ENCODE measurements at regions not wholly inside any gene's neighbourhood (a gene's known extent, or its start where the extent isn't known, plus 50 kb on each side); places are given as distances from the start of the nearest gene placed in this dataset.

DNA sequence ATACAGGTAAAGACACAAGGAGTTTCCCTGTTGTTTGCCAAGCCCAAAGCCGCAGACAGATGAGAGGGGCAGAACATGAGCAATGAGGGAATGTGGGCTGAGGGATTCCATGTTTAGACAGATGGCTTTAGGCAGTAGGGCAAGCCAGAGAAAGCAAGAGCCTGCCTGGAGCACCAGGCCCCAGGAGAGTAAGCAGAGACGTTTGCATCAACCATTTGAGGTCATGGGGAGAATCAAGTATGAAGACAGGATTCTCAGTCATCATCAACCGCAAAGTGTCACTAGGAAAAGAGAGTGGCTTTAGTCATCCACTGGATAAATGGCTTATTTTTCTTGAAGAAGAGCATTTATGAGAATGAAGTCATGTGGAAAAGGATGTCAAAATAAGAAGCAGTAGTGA, 184.7 kb downstream of the COG6 start:
- ATAC-seq (no peak), DNase-seq (no peak), FAIRE-seq (no peak)
- WGBS, 2 donors = 75 to 82% methylated on average over 3 of the region's 3 CpGs
- intact Hi-C loops (cut with DNase I) = no loop called here
- Histone ChIP-seq H3K36me3 (no peaks in the 10 kb centered on the region), H3K27me3 (no peaks in the 10 kb centered on the region), H3K4me1 (no peaks in the 10 kb centered on the region), H3K9me3 (no peaks in the 10 kb centered on the region), H3K4me3 (no peak overlapping the region), H3K27ac (no peak overlapping the region)
- TF ChIP-seq, protein P1, sequence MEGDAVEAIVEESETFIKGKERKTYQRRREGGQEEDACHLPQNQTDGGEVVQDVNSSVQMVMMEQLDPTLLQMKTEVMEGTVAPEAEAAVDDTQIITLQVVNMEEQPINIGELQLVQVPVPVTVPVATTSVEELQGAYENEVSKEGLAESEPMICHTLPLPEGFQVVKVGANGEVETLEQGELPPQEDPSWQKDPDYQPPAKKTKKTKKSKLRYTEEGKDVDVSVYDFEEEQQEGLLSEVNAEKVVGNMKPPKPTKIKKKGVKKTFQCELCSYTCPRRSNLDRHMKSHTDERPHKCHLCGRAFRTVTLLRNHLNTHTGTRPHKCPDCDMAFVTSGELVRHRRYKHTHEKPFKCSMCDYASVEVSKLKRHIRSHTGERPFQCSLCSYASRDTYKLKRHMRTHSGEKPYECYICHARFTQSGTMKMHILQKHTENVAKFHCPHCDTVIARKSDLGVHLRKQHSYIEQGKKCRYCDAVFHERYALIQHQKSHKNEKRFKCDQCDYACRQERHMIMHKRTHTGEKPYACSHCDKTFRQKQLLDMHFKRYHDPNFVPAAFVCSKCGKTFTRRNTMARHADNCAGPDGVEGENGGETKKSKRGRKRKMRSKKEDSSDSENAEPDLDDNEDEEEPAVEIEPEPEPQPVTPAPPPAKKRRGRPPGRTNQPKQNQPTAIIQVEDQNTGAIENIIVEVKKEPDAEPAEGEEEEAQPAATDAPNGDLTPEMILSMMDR (IDR thresholded peaks at IDR 0.05) = no peak

DNA sequence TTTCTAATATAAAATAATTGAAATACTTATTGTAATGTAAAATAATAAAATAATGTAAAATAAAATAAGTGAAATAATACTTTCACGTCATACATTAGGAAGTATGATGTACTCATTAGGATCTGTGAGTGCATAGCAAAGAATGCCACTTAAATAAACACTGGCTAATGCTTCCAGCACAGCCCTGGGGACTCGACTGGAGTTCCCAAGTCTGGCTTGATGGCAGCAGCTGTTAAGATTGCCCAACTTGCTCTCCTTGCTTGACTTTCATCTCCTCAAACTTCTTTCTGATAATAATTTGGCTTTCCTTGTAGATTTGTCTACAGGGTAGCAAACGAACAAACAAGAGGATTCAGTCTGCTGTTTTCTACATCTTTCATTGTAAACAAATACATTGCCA, 191.9 kb downstream of the COG6 start:
- no peaks in the 10 kb centered on the region for H3K4me1 ChIP-seq
- 42 to 50% methylated on average over 3 of the region's 3 CpGs for WGBS, 2 donors
- DNase-seq (no peak), FAIRE-seq (no peak), ATAC-seq (no peak)
- no peak overlapping the region for H3K4me3 ChIP-seq
- TF ChIP-seq, protein P1 (IDR thresholded peaks at IDR 0.05) = no peak
- no peak overlapping the region for H3K27ac ChIP-seq
- no peaks in the 10 kb centered on the region for H3K27me3 ChIP-seq
- H3K9me3 ChIP-seq = no peaks in the 10 kb centered on the region
- no peaks in the 10 kb centered on the region for H3K36me3 ChIP-seq
- intact Hi-C loops (cut with DNase I) = no loop called here

DNA sequence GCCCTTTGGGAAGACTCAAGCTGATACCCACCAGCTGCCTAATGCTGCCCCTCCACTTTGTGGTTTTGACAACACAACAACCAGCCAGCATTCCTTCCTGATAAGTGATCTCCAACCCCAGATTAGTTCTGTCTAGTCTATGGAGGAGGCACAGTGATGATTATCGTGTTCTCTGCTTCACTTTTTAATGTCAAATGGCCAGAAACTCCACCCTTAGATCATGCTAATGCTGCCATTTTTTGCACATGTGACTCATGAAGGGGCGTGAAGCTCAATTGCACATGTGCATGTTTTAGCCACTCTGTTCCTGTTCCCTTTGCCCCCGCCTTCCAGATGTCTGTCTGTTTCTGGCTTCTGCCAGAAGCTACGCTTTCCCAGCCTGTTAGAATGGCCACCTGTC, 199.8 kb downstream of the COG6 start:
- no peak for ATAC-seq
- intact Hi-C loops (cut with DNase I) = no loop called here
- FAIRE-seq = no peak
- 67 to 72% methylated on average over 4 of the region's 4 CpGs for WGBS, 2 donors
- TF ChIP-seq, protein P1 (IDR thresholded peaks at IDR 0.05) = no peak
- H3K36me3 ChIP-seq = no peaks in the 10 kb centered on the region
- no peak for DNase-seq
- no peaks in the 10 kb centered on the region for H3K4me1 ChIP-seq
- no peak overlapping the region for H3K4me3 ChIP-seq
- H3K9me3 ChIP-seq = no peaks in the 10 kb centered on the region
- H3K27ac ChIP-seq = no peak overlapping the region
- no peaks in the 10 kb centered on the region for H3K27me3 ChIP-seq

DNA sequence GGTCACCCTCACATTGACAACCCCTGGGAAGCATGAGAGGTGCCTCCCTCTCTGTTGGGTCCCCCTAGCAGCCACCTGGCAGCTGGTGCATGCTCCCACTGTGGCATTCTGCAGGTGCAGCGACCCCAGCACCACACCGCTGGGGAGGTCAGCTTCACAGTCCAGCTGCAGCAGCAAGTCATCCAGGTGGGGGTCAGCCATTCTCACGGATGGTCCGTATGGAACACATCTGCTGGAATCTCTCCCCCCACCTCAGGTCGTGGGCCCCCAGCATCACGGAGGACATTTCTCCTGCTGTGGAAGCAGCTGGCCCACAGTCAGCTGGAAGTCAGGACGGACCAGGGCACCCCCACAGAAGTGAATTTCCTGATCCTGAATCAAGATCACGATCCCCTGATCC, 201.3 kb downstream of the COG6 start:
- H3K9me3 ChIP-seq = no peaks in the 10 kb centered on the region
- no peak overlapping the region for H3K4me3 ChIP-seq
- ATAC-seq = no peak
- FAIRE-seq = no peak
- TF ChIP-seq, protein P1 (IDR thresholded peaks at IDR 0.05) = no peak
- H3K36me3 ChIP-seq = no peaks in the 10 kb centered on the region
- H3K4me1 ChIP-seq = no peaks in the 10 kb centered on the region
- H3K27me3 ChIP-seq = no peaks in the 10 kb centered on the region
- intact Hi-C loops (cut with DNase I) = no loop called here
- 66 to 78% methylated on average over 8 of the region's 8 CpGs for WGBS, 2 donors
- DNase-seq = no peak
- no peak overlapping the region for H3K27ac ChIP-seq

DNA sequence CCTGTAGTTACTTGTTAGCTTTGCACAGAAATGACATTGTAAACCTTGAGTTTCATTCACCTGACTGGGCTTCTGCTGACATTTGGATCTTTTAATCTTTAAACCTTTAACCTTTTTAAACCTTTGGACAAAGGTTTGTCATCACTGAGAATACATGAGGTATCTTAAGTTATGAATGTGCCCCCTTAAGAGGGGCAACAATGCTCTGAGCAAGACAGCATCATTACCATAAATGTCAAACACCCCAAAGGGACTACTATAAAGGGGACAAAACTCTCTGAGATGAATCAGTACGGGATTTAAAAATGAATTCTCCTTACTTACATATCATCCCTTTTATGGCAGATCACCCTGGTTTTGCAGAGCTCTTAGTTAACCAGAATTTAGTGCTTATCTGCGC, 203.3 kb downstream of the COG6 start:
- Histone ChIP-seq H3K9me3 (no peaks in the 10 kb centered on the region), H3K4me3 (no peak overlapping the region), H3K27ac (no peak overlapping the region), H3K36me3 (no peaks in the 10 kb centered on the region), H3K4me1 (no peaks in the 10 kb centered on the region), H3K27me3 (no peaks in the 10 kb centered on the region)
- ATAC-seq (no peak), DNase-seq (no peak), FAIRE-seq (no peak)
- TF ChIP-seq, protein P1 (IDR thresholded peaks at IDR 0.05) = no peak
- intact Hi-C loops (cut with DNase I) = no loop called here
- 67 to 68% methylated on average over 2 of the region's 2 CpGs for WGBS, 2 donors

All from pancreas (tissue), 10 donors.